ENCODE measurements at regions not wholly inside any gene's neighbourhood (a gene's known extent, or its start where the extent isn't known, plus 50 kb on each side); places are given as distances from the start of the nearest gene placed in this dataset.

- H3K36me3 Mint-ChIP-seq: no peaks in the 10 kb centered on the region
- H3K9me3 ChIP-seq (ENCODE audit: control insufficient read depth, insufficient read depth, low read length): no peaks in the 10 kb centered on the region
- no peaks in the 10 kb centered on the region for H3K27me3 ChIP-seq (ENCODE audit: control insufficient read depth, insufficient read depth, low read length)
- no peak overlapping the region for H3K4me3 ChIP-seq (ENCODE audit: low read length)
- 81% methylated on average over 5 of the region's 5 CpGs for WGBS (ENCODE audit: insufficient coverage)
- peaks cover 0 to 3% of the 10 kb centered on the region in 2 donors for H3K9me3 Mint-ChIP-seq
- TF ChIP-seq CTCF (IDR thresholded peaks at IDR 0.05): no peak
- no peak for ATAC-seq
- H3K27ac Mint-ChIP-seq: no peak overlapping the region
- H3K27ac ChIP-seq (ENCODE audit: low read length): no peak overlapping the region
- no peaks in the 10 kb centered on the region for H3K4me1 Mint-ChIP-seq
- peaks cover 5 to 30% of the 10 kb centered on the region in 2 donors for H3K27me3 Mint-ChIP-seq (ENCODE audit: low read depth in 2 of 2)
- intact Hi-C loops (cut with micrococcal nuclease): no loop called here
- no peaks in the 10 kb centered on the region for H3K4me1 ChIP-seq (ENCODE audit: control insufficient read depth, insufficient read depth, low read length)
- H3K36me3 ChIP-seq (ENCODE audit: control insufficient read depth, insufficient read depth, low read length): no peaks in the 10 kb centered on the region
- no peak for DNase-seq
- no peak overlapping the region for H3K4me3 Mint-ChIP-seq
Observed at GRCh38 chr20:58064411-58065010, 163.9 kb downstream of the ANKRD60 start.

- H3K4me3 ChIP-seq (ENCODE audit: low read length): no peak overlapping the region
- Mint-ChIP-seq H3K27ac (no peak overlapping the region), H3K9me3 (peaks cover 0 to 3% of the 10 kb centered on the region in 2 donors), H3K4me1 (no peaks in the 10 kb centered on the region), H3K4me3 (no peak overlapping the region), H3K27me3 (ENCODE audit: low read depth in 2 of 2) (peaks cover 9 to 38% of the 10 kb centered on the region in 2 donors), H3K36me3 (no peaks in the 10 kb centered on the region)
- H3K27ac ChIP-seq (ENCODE audit: low read length): no peak overlapping the region
- H3K27me3 ChIP-seq (ENCODE audit: control insufficient read depth, insufficient read depth, low read length): peaks cover 4% of the 10 kb centered on the region
- intact Hi-C loops (cut with micrococcal nuclease): no loop called here
- DNase-seq: no peak
- no peak for ATAC-seq
- H3K4me1 ChIP-seq (ENCODE audit: control insufficient read depth, insufficient read depth, low read length): no peaks in the 10 kb centered on the region
- WGBS (ENCODE audit: insufficient coverage): 95% methylated on average over 1 of the region's 1 CpG
- H3K36me3 ChIP-seq (ENCODE audit: control insufficient read depth, insufficient read depth, low read length): no peaks in the 10 kb centered on the region
- H3K9me3 ChIP-seq (ENCODE audit: control insufficient read depth, insufficient read depth, low read length): no peaks in the 10 kb centered on the region
- TF ChIP-seq CTCF (IDR thresholded peaks at IDR 0.05): no peak
Observed at GRCh38 chr20:58059260-58059544, 169.3 kb downstream of the ANKRD60 start.

- no peak for TF ChIP-seq CTCF (IDR thresholded peaks at IDR 0.05)
- Histone ChIP-seq H3K9me3 (ENCODE audit: control insufficient read depth, insufficient read depth, low read length) (no peaks in the 10 kb centered on the region), H3K36me3 (ENCODE audit: control insufficient read depth, insufficient read depth, low read length) (no peaks in the 10 kb centered on the region), H3K4me1 (ENCODE audit: control insufficient read depth, insufficient read depth, low read length) (no peaks in the 10 kb centered on the region), H3K27ac (ENCODE audit: low read length) (no peak overlapping the region), H3K27me3 (ENCODE audit: control insufficient read depth, insufficient read depth, low read length) (peaks cover 4% of the 10 kb centered on the region), H3K4me3 (ENCODE audit: low read length) (no peak overlapping the region)
- no peak for ATAC-seq
- H3K4me1 Mint-ChIP-seq: no peaks in the 10 kb centered on the region
- DNase-seq: no peak
- no peaks in the 10 kb centered on the region for H3K36me3 Mint-ChIP-seq
- no peak overlapping the region for H3K27ac Mint-ChIP-seq
- peaks cover 0 to 3% of the 10 kb centered on the region in 2 donors for H3K9me3 Mint-ChIP-seq
- no peak overlapping the region for H3K4me3 Mint-ChIP-seq
- H3K27me3 Mint-ChIP-seq (ENCODE audit: low read depth in 2 of 2): peaks cover 9 to 41% of the 10 kb centered on the region in 2 donors
- WGBS (ENCODE audit: insufficient coverage): 89% methylated on average over 7 of the region's 8 CpGs
- intact Hi-C loops (cut with micrococcal nuclease): no loop called here
Observed at GRCh38 chr20:58058421-58059259, 169.8 kb downstream of the ANKRD60 start.

Data from natural killer cell (primary cell).